GM12878 (cell line): ENCODE measurements at regions not wholly inside any gene's neighbourhood (a gene's known extent, or its start where the extent isn't known, plus 50 kb on each side); places are given as distances from the start of the nearest gene placed in this dataset.

Experiments used
- BCL11A ChIP-seq: IDR thresholded peaks from 2 replicates; pipeline ENCODE4 v1.6.1; 2011; ENCODE audit warnings: low read depth, low read length
- BCLAF1 ChIP-seq: fragments of 450-650 bp; IDR thresholded peaks from 2 replicates; pipeline ENCODE4 v1.6.1; 2017; ENCODE audit warnings: antibody characterized with exemption, mild to moderate bottlenecking, moderate library complexity
- BHLHE40 ChIP-seq, 2 experiments: fragments of 450-650 bp in 1 of 2; IDR thresholded peaks; 2 replicates each; pipeline ENCODE4 v1.6.1; 2011 to 2017; ENCODE audit warnings: low read depth in 2 of 2, borderline replicate concordance in 1 of 2, improper control_type of control experiment in 1 of 2, low read length in 1 of 2, mild to moderate bottlenecking in 1 of 2
- CTCF ChIP-seq, 3 experiments: IDR thresholded peaks in 2 of 3; conservative IDR thresholded peaks in 1 of 3; 2 replicates each; pipeline ENCODE4 v1.5.1; 2011; ENCODE audit warnings: low read depth in 3 of 3, low read length in 3 of 3, mild to moderate bottlenecking in 3 of 3, control low read depth in 2 of 3, moderate library complexity in 2 of 3, inconsistent platforms in 1 of 3, mixed read lengths in 1 of 3; ENCODE audit not compliant: control insufficient read depth in 2 of 3, insufficient read depth in 1 of 3; ENCODE audit errors: extremely low read depth in 1 of 3
- ESRRA ChIP-seq: IDR thresholded peaks from 2 replicates; pipeline ENCODE4 v1.6.1; 2012; ENCODE audit warnings: mild to moderate bottlenecking, low read length, improper control_type of control experiment
- EZH2 ChIP-seq: IDR thresholded peaks from 2 replicates; pipeline ENCODE4 v1.6.1; 2012; ENCODE audit warnings: low read depth, mild to moderate bottlenecking, control low read depth, inconsistent platforms, low read length, borderline replicate concordance; ENCODE audit not compliant: control insufficient read depth
- HSF1 ChIP-seq: fragments of 150-350 bp; IDR thresholded peaks from 2 replicates; pipeline ENCODE4 v1.6.1; 2014; ENCODE audit warnings: mild to moderate bottlenecking, low read depth, low read length
- JUND ChIP-seq: IDR thresholded peaks from 2 replicates; pipeline ENCODE4 v1.6.1; 2012; ENCODE audit warnings: low read depth, mild to moderate bottlenecking, low read length, improper control_type of control experiment, moderate library complexity
- NKRF ChIP-seq: fragments of 450-650 bp; conservative IDR thresholded peaks from 2 replicates; pipeline ENCODE4 v1.6.1; 2017; ENCODE audit warnings: mild to moderate bottlenecking, moderate library complexity
- PML ChIP-seq: IDR thresholded peaks from 2 replicates; pipeline ENCODE4 v1.6.1; 2012; ENCODE audit warnings: low read length, inconsistent platforms
- SIX5 ChIP-seq: IDR thresholded peaks from 2 replicates; pipeline ENCODE4 v1.6.1; 2011; ENCODE audit warnings: mild to moderate bottlenecking, low read depth, low read length, moderate library complexity; ENCODE audit not compliant: severe bottlenecking
- SMC3 ChIP-seq: IDR thresholded peaks from 2 replicates; pipeline ENCODE4 v1.6.1; 2011; ENCODE audit warnings: low read length, improper control_type of control experiment, borderline replicate concordance

- no peak for TF ChIP-seq EZH2
- TF ChIP-seq PML: no peak
- TF ChIP-seq BCLAF1: no peak
- TF ChIP-seq SIX5: no peak
- TF ChIP-seq JUND: no peak
- no peak for TF ChIP-seq BHLHE40 (IDR thresholded peaks at IDR 0.05; ENCODE audit: borderline replicate concordance in 1 of 2, low read depth in 2 of 2, low read length in 1 of 2)
- TF ChIP-seq NKRF: no peak
- TF ChIP-seq HSF1: no peak
- no peak for TF ChIP-seq ESRRA
- TF ChIP-seq SMC3: no peak
- TF ChIP-seq BCL11A: no peak
- no peak for TF ChIP-seq CTCF (IDR thresholded peaks at IDR 0.05 in 2 of 3, conservative IDR thresholded peaks at IDR 0.05 in 1 of 3; ENCODE audit: control insufficient read depth in 2 of 3, extremely low read depth in 1 of 3, insufficient read depth in 1 of 3, low read depth in 3 of 3, low read length in 3 of 3)
Measured at GRCh38 chr20:24059174-24059573, 70.6 kb upstream of the GGTLC1 start.
